A549 (cell line): ENCODE measurements at regions not wholly inside any gene's neighbourhood (a gene's known extent, or its start where the extent isn't known, plus 50 kb on each side); places are given as distances from the start of the nearest gene placed in this dataset.

Experiments used
- CTCF ChIP-seq: fragments of >200 bp; sonication (Bioruptor Twin); formaldehyde crosslinking; IDR thresholded peaks from 3 replicates; pipeline ENCODE4 v1.5.1; 2016
- EP300 ChIP-seq, 2 experiments: fragments of >200 bp; sonication (Bioruptor Twin); formaldehyde crosslinking; IDR thresholded peaks; 2 replicates in 1 of 2; 3 replicates in 1 of 2; pipeline ENCODE4 v1.6.1; 2016 to 2017
- ESRRA ChIP-seq: fragments of 150-350 bp; IDR thresholded peaks from 2 replicates; pipeline ENCODE4 v1.6.1; 2014; ENCODE audit warnings: mild to moderate bottlenecking, low read length, borderline replicate concordance
- ZC3H11A ChIP-seq: fragments of 450-650 bp; IDR thresholded peaks from 2 replicates; pipeline ENCODE4 v1.6.1; 2014; ENCODE audit warnings: antibody characterized with exemption, mild to moderate bottlenecking

- TF ChIP-seq CTCF (no peak), EP300 (IDR thresholded peaks at IDR 0.05) (no peak), ZC3H11A (no peak), ESRRA (no peak)
Measured at GRCh38 chr11:104301776-104302175, 137.8 kb upstream of the PDGFD start.
